DND-41 (cell line): ENCODE measurements at regions not wholly inside any gene's neighbourhood (a gene's known extent, or its start where the extent isn't known, plus 50 kb on each side); places are given as distances from the start of the nearest gene placed in this dataset.

Source experiments
- ATAC-seq: fragments of 200-7000 bp; cut with Tn5 transposase; 3 replicates; pipeline ENCODE4 v1.9.1; 2021; ENCODE audit warnings: low read depth; ENCODE audit not compliant: insufficient read depth
- DNase-seq: peaks from one replicate; pipeline ENCODE4 v3.0.0-alpha.2; 2020
- H2AFZ ChIP-seq: 2 replicates; pipeline ENCODE4 v1.6.0; 2012; ENCODE audit warnings: low read depth, low read length
- H3K27ac ChIP-seq: 2 replicates; pipeline ENCODE4 v1.5.1; 2012; ENCODE audit warnings: low read length, inconsistent platforms
- H3K27me3 ChIP-seq: fragments of 200-600 bp; sonication (generic); 2 replicates; pipeline ENCODE4 v1.6.0; 2012; ENCODE audit warnings: low read length, mild to moderate bottlenecking, inconsistent platforms; ENCODE audit not compliant: insufficient read depth, poor library complexity
- H3K36me3 ChIP-seq: 2 replicates; pipeline ENCODE4 v1.5.1; 2012; ENCODE audit warnings: low read length, inconsistent platforms; ENCODE audit not compliant: insufficient read depth
- H3K4me1 ChIP-seq: 2 replicates; pipeline ENCODE4 v1.5.1; 2012; ENCODE audit warnings: mild to moderate bottlenecking, low read length; ENCODE audit not compliant: insufficient read depth
- H3K4me2 ChIP-seq: 2 replicates; pipeline ENCODE4 v1.6.0; 2012; ENCODE audit warnings: mild to moderate bottlenecking, moderate library complexity, low read length, inconsistent platforms; ENCODE audit not compliant: insufficient read depth
- H3K4me3 ChIP-seq, 2 experiments: fragments of 200-600 bp in 1 of 2; shearing (Covaris generic) in 1 of 2; 2 replicates each; pipeline ENCODE4 v1.5.1; 2012 to 2016; ENCODE audit warnings: inconsistent platforms in 2 of 2, low read length in 2 of 2, mild to moderate bottlenecking in 2 of 2, low read depth in 1 of 2, moderate library complexity in 1 of 2
- H3K79me2 ChIP-seq: 2 replicates; pipeline ENCODE4 v1.6.0; 2012; ENCODE audit warnings: low read length, inconsistent platforms; ENCODE audit not compliant: insufficient read depth
- H3K9ac ChIP-seq: 2 replicates; pipeline ENCODE4 v1.6.0; 2012; ENCODE audit warnings: low read depth, mild to moderate bottlenecking, inconsistent platforms, low read length, moderate library complexity
- H3K9me3 ChIP-seq: 2 replicates; pipeline ENCODE4 v1.5.1; 2012; ENCODE audit warnings: low read length, moderate library complexity, mild to moderate bottlenecking, inconsistent platforms; ENCODE audit not compliant: insufficient read depth, severe bottlenecking
- H4K20me1 ChIP-seq: 2 replicates; pipeline ENCODE4 v1.6.0; 2012; ENCODE audit warnings: low read length; ENCODE audit not compliant: insufficient read depth
- CTCF ChIP-seq: IDR thresholded peaks from 2 replicates; pipeline ENCODE4 v1.5.1; 2012; ENCODE audit warnings: borderline replicate concordance, low read length, moderate library complexity, mild to moderate bottlenecking; ENCODE audit not compliant: poor library complexity, severe bottlenecking; ENCODE audit errors: extremely low read depth
- EZH2 ChIP-seq: IDR thresholded peaks from 3 replicates; pipeline ENCODE4 v1.6.1; 2012; ENCODE audit warnings: borderline replicate concordance, low read depth, mild to moderate bottlenecking, moderate library complexity, low read length, inconsistent platforms; ENCODE audit not compliant: severe bottlenecking

- Histone ChIP-seq H4K20me1 (no peaks in the 10 kb centered on the region), H3K36me3 (no peaks in the 10 kb centered on the region), H3K27ac (no peak overlapping the region), H3K4me2 (no peak overlapping the region), H3K9me3 (no peaks in the 10 kb centered on the region), H3K9ac (no peak overlapping the region), H2AFZ (no peak overlapping the region), H3K27me3 (no peaks in the 10 kb centered on the region), H3K4me1 (no peaks in the 10 kb centered on the region), H3K79me2 (no peaks in the 10 kb centered on the region), H3K4me3 (no peak overlapping the region)
- DNase-seq, result no peak
- TF ChIP-seq EZH2, result no peak
- no peak for ATAC-seq
Observed at GRCh38 chr19:8910775-8911414, 78.7 kb downstream of the MBD3L1 start.

- Histone ChIP-seq H3K9me3 (no peaks in the 10 kb centered on the region), H4K20me1 (no peaks in the 10 kb centered on the region), H3K9ac (no peak overlapping the region), H3K27me3 (no peaks in the 10 kb centered on the region), H3K79me2 (no peaks in the 10 kb centered on the region), H2AFZ (no peak overlapping the region), H3K4me2 (no peak overlapping the region), H3K4me3 (no peak overlapping the region), H3K27ac (no peak overlapping the region), H3K4me1 (no peaks in the 10 kb centered on the region), H3K36me3 (no peaks in the 10 kb centered on the region)
- ATAC-seq, result no peak
- no peak for TF ChIP-seq EZH2
- TF ChIP-seq CTCF, result no peak
- DNase-seq, result no peak
Observed at GRCh38 chr19:8915997-8916396, 83.8 kb downstream of the MBD3L1 start.

GRCh38 chr19:8922591-8922990 lies 87.6 kb downstream of the MUC16 start:
- Histone ChIP-seq H3K9me3 (no peaks in the 10 kb centered on the region), H3K4me3 (no peak overlapping the region), H3K4me2 (no peak overlapping the region), H3K36me3 (no peaks in the 10 kb centered on the region), H3K27ac (no peak overlapping the region), H3K4me1 (no peaks in the 10 kb centered on the region), H2AFZ (no peak overlapping the region), H3K27me3 (no peaks in the 10 kb centered on the region), H3K9ac (no peak overlapping the region), H4K20me1 (no peaks in the 10 kb centered on the region), H3K79me2 (no peaks in the 10 kb centered on the region)
- TF ChIP-seq EZH2, result no peak
- no peak for TF ChIP-seq CTCF
- ATAC-seq (no peak), DNase-seq (peak; percentile 9)

- Histone ChIP-seq H3K27me3 (no peaks in the 10 kb centered on the region), H3K36me3 (no peaks in the 10 kb centered on the region), H3K9me3 (no peaks in the 10 kb centered on the region), H3K27ac (no peak overlapping the region), H3K4me1 (no peaks in the 10 kb centered on the region), H2AFZ (no peak overlapping the region), H3K4me2 (no peak overlapping the region), H3K9ac (no peak overlapping the region), H3K4me3 (no peak overlapping the region), H3K79me2 (no peaks in the 10 kb centered on the region), H4K20me1 (no peaks in the 10 kb centered on the region)
- TF ChIP-seq EZH2 (no peak), CTCF (no peak)
- ATAC-seq (no peak), DNase-seq (no peak)
Observed at GRCh38 chr19:8924283-8924682, 85.9 kb downstream of the MUC16 start.
